Upper lobe of left lung (tissue), 4 donors: ENCODE measurements at regions not wholly inside any gene's neighbourhood (a gene's known extent, or its start where the extent isn't known, plus 50 kb on each side); places are given as distances from the start of the nearest gene placed in this dataset.

Experiments
- POLR2A ChIP-seq, 4 donors: fragments of 450-650 bp; IDR thresholded peaks; one replicate each; pipeline ENCODE4 v1.5.1; 2016 to 2017; ENCODE audit warnings: antibody characterized with exemption in 4 of 4, mild to moderate bottlenecking in 2 of 4
- POLR2AphosphoS5 ChIP-seq, 2 donors: sonication (generic); formaldehyde crosslinking; IDR thresholded peaks; one replicate each; pipeline ENCODE4 v1.5.1; 2017; ENCODE audit warnings: antibody characterized with exemption in 2 of 2

GRCh38 chr10:125247576-125247975, 87.2 kb upstream of the CTBP2 start:
- TF ChIP-seq POLR2AphosphoS5 (IDR thresholded peaks at IDR 0.05): no peak
- TF ChIP-seq POLR2A (IDR thresholded peaks at IDR 0.05): no peak
